Activated CD4-positive, alpha-beta T cell treated with anti-CD3 and anti-CD28 coated beads, Interleukin-2, Interleukin-4, amounts not matched to agents 100 ng/mL and 50 ng/mL, durations not matched to agents 16 hours and 8 hours (primary cell): ENCODE measurements at regions not wholly inside any gene's neighbourhood (a gene's known extent, or its start where the extent isn't known, plus 50 kb on each side); places are given as distances from the start of the nearest gene placed in this dataset.
"Not testable (repeated sequence)": the region's sequence is repeated elsewhere in the genome, so short reads cannot be mapped to it uniquely, and the experiment has no call there.

Experiments used
- DNase-seq: peaks from one replicate; pipeline ENCODE4 v3.0.0-alpha.2; 2020; ENCODE audit warnings: low spot score

DNA sequence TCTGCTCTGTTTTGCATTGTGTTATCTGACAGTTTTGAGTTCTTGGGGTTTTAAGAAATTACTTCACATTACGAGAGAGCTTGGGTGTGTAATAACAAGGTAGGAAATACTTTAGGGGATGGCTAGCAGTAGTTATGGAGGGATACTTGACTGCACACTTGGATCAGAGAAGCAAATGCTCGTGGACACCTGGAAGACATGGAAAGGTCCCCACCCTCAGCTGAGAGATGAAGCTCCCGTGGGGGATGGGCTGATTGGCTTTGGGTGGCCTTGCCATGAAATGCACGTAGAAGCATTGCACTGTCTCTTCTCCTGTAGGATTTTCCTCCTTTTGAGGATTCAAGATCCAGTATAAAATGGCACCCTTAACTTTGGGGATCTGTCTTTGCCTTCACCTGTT is 61.5 kb upstream of the UNC93A start:
- no peak for DNase-seq

DNA sequence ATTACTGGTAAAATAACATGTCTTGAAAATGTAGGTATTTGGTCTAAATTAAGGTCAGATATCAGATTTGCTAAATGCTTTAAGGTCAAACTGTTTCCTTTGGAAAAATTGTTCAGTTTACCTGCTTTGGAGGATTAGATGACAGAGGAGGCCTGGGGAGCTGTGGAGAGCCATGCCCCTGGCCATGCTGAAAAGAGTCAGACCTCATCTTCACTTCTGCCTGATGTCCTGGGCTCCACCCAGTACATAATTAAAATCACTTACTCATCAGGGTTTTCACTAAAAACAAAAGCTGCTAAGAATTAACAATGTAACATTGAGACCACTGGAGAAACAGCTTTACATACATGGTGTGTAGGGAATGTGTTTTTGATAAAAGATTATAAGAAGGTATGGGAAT is 60.8 kb upstream of the UNC93A start:
- no peak for DNase-seq

DNA sequence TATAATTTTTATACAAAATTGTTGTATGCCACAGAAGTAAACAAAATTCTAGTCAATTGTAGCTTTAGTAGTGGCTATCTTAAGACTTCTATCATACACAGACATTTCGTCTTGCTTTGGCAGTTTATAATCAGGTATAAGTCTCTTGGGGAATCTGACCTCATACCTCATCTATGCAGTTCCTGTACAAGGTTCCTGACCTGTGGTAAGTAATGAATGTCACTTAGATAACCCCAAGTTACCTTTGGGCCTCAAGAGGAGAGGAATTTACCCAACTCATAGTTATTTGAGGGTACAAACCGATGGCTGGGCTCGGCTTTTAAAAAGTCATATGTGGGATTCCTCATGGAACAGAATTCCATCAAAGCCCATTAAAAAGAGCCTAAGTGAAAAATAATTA is 58.8 kb upstream of the UNC93A start:
- no peak for DNase-seq

DNA sequence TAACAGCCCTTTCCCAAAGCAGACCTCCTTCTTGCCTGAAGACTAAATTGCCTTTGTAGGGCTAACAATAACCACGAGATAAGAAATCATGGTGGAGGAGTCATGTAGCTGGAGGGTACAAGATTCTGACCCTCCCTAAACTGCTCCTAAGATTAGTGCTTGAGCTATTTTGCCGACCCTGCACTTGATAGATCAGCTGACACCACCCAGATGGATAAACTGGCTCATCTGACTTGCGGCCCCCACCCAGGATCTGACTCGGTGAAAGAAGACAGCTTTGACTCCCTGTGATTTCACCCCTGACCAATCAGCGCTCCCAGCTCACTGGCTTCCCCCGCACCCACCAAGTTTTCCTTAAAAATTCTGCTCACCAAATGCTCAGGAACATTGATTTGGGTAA is 57.6 kb upstream of the UNC93A start:
- DNase-seq: no peak

DNA sequence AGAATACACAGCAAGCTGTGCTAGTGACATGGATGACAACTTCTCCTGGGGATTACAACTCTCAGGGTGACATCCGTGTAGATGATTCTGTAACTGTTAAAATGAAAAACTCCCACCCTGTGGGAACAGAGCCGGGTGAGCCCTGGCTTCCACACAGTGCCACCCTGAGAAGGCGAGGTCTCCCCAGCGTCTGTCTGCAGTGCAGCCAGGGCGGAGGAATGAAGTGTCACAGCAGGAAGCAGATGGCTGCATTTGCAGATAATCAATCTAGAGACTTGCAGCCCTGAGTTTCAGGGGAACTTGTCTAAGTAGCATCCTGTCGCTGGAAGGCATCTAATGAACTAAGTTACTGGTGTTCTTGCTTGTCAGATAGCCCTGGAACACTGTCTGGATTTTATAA is 56.5 kb upstream of the UNC93A start:
- DNase-seq: not testable (repeated sequence)

DNA sequence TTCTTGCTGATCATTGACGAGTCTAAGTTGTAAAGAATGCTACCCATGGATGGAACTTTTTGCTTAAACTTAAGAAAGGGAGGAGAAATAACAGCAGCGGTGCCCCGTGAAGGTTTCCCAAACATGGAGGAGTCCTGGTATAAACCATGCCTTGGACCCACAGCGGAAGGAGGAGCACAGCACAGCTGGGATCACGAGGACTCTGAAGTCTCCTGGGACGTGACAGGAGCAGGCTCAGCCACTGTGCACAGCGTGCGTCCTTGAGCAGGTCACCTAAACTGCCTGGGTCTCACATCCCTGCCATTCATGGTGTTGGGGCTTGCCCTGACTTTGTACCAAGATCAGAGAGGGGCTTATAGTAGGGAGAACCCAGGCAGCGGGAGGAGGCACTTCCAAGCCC is 56.1 kb upstream of the UNC93A start:
- no peak for DNase-seq

DNA sequence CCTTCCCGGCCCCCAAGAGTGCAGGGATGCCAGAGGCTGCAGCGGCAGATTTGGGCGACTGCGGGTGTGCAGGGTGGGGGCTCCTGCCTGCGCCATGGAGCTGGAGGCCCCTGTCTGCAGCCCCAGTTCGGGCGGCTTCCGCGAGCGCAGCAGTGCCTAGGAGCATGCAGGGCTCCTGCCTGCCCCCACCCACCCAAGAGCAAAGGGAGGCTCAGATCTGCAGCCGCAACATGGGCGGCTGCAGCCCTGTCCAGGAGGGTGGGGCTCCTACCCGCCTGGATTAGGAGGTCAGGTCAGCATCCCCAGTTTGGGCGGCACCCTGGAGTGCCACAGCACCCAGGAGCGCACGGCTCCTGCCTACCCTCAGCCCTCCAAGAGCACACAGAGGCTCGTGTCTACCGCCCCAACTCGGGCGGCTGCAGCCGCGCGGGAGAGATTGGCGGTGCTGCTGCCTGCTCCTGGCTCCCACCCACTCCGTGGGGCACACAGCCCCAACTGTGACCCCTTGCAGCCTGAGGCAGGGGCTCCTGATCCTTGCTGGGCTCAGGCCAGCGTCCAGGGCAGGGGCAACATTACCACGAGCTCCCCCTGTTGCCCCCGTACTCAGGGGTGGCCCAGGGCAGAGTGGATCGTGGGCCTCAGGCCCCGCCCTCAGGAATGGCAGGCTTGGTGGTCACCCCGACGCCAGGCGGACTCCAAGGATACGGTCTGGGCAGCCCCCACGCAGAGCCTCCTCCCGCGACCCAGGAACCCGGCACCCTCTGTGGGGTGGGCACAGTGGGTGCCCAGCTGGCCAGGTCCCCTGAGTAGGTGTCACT is 55.5 kb upstream of the UNC93A start:
- DNase-seq: no peak

DNA sequence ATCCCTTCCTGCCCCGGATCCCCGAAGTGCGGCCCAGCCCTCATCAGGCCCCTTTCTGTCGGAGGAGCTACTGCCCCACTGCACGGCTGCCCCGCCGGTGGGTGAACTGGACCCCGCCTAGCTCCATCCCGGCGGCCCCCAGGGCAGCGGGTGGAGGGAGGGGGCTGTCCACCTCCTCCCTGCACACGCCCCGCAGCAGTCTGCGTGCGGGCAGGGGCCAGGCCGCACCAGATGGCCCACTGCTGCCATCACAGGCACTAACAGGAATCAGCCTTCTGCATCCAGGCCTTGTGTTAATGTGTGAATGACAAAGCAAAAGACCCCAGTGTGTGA is 54.9 kb upstream of the UNC93A start:
- no peak for DNase-seq

DNA sequence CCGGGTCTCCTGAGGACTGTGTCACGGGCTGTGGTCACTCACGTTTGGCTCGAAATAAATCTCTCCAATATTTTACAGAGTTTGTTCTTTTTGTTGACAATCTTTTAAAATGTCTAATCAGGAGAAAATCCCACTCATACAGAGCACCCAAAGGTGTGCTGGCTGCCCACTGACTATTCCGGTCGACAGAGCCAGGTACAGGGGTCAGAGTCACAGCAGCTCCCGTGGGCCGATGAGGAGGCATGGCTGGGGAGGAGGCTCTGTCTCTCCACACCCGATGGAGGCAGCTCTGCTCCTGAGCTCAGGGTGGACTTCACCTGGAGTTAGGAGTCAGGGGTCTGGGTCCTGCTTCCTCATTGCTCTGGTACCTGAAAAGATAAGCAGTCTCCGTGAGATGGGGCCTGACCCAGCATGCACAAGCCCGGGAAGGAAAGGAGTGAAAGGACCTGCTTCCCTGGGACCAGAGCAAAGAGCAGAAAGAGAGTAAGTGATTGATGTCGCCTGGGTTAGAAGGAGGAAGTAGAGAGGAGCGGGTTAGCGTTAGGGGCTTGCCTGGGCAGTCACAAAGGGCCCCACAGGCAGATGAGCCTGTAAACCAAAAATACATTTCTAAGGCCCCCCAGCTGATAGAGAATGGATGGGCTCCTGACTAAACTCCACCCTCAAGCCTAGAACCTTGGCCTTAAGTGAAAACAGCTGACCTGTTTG is 53.5 kb upstream of the UNC93A start:
- DNase-seq: no peak

DNA sequence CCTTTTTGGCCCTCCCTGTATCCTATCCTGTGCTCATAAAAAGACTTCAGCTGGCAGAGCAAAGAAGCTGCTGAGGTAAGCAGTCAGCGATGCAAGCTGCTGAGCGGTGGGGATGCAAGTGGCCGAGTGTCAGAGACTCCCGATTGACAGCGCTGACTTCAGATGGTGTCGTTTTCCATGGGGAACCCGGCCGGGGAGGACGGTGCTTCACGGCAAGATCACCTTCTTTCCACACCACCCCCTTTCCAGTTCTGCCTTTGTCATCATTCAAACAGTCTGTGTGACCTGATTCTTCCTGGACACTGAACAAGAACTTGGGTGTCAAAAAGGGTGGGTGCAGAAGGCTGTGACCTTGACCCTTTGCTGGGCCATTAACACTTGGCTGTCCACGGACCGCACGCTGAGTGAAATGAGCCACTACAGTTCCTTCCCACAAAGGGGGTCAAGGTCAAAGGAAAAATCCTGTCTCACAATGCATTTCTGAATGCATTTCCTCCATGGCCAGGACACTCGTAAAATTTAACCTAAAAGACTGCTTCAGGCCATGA is 52.9 kb upstream of the UNC93A start:
- no peak for DNase-seq

DNA sequence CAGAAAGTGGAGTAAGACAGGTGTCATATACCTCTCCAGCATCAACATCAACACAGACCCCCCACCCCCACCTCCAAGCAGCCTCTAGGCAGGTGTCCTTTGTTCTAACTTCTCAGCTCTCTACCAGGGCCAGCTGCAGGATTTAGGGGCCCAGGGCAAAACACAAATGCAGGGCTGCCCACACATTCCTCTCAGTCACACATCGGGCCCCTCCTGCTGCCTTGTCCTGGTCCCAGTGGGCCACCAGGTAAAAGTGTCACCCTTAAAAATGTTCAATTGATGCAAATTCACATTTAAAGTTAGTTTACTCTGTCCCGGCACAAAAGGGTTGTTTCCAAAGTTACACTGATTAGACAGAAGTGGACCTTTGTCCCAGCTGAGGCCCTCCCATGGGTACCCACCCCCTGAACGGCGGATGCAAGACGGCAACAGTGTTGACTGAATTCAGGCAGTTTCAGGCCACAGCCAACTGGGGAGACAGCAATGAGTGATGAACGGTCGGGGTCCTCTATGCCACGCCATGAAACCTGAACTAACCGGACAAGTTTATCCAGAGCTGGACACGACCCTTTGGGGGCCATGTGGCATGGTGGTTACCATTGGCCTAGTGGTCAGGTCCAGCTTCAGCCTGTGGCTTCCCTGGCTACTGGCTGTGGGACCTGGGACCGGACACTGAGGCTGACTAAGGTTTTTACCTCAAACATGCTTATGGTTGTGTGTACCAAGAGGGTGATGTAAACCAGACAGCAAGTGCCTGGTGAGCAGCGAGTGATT is 52.2 kb upstream of the UNC93A start:
- no peak for DNase-seq

DNA sequence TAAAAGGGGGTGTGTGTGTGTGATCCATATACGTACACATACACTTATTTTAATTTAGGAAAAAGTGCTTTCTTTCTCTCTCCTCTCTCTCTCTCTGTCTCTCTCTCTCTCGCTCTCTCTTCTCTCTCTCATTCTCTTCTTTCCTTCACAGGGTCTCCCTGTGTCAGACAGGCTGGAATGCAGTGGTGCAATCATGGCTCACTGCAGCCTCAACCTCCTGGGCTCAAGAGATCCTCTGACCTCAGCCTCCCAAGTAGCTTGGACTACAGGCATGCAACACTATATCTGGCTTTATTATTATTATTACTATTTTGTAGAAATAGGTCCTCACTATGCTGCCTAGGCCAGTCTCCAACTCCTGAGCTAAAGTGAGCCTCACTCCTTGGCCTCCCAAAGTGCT is 51.6 kb upstream of the UNC93A start:
- not testable (repeated sequence) for DNase-seq

DNA sequence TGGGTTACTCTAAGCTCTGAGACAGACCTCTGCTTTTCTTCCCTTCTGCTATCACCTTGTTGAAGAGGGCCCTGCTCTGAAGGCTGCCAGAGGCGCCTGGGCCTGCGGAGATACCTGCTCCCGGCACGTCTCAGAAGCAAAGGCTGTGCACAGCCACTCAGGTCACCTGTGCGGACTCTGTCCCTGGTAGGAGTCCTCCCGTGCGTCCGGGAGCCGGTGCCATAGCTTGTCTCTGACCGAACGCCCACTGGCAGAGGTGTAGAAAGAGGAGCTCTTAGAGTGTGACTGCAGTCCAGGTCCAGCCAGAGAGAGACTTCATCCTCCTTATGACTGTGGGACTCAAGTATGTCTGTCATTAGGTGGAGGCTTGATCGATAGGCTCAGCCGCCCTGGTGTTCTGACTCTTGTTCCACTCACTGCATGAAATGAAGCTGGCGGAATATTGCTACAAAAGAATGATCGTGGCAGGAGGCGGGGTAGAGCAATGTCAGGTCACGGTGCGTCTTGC is 51.0 kb upstream of the UNC93A start:
- no peak for DNase-seq
